Endothelial cell of umbilical vein (primary cell): ENCODE measurements at regions not wholly inside any gene's neighbourhood (a gene's known extent, or its start where the extent isn't known, plus 50 kb on each side); places are given as distances from the start of the nearest gene placed in this dataset.

Experiments used
- BruUV-seq: library from RNA; stranded (reverse); fragments of 400-500 nt; replicated peaks from 2 replicates; lab custom pipeline; 2021; lab: Mats Ljungman, UMichigan
- CTCF ChIA-PET: fragments of 300-600, 350-600 bp; sonication (Branson Sonifier 250); formaldehyde crosslinking; loops from one replicate; lab custom pipeline; 2021; ENCODE audit warnings: antibody characterized with exemption, inconsistent platforms; lab: Charles Lee
- POLR2A ChIA-PET: fragments of 300-600, 350-600 bp; sonication (Branson Sonifier 250); formaldehyde crosslinking; loops from one replicate; lab custom pipeline; 2021; ENCODE audit warnings: antibody characterized with exemption, inconsistent platforms; lab: Charles Lee
- DNase-seq: peaks from one replicate; pipeline ENCODE4 v3.0.0-alpha.2; 2011; ENCODE audit warnings: low read depth, low spot score
- FAIRE-seq: peaks from 2 replicates; lab custom pipeline; 2011; peaks lifted over from hg19 to GRCh38; lab: Jason Lieb, UNC
- H2AFZ ChIP-seq: 2 replicates; pipeline ENCODE4 v1.6.0; 2012; ENCODE audit warnings: low read depth, low read length, control low read depth, inconsistent platforms
- H3K27ac ChIP-seq: 2 replicates; pipeline ENCODE4 v1.5.1; 2011; ENCODE audit warnings: low read depth, mild to moderate bottlenecking, control low read depth, low read length, moderate library complexity; ENCODE audit not compliant: insufficient read depth
- H3K27me3 ChIP-seq, 2 experiments: 2 replicates each; pipeline versions ENCODE4 v1.6.0 to v1.6.1; 2011; ENCODE audit warnings: low read length in 2 of 2, mixed read lengths in 1 of 2; ENCODE audit not compliant: control insufficient read depth in 2 of 2, insufficient read depth in 2 of 2
- H3K36me3 ChIP-seq, 2 experiments: 2 replicates in 1 of 2; 3 replicates in 1 of 2; pipeline ENCODE4 v1.5.1; 2011; ENCODE audit warnings: low read length in 2 of 2, mild to moderate bottlenecking in 1 of 2, moderate library complexity in 1 of 2; ENCODE audit not compliant: control insufficient read depth in 2 of 2, insufficient read depth in 2 of 2; ENCODE audit errors: extremely low read depth in 1 of 2
- H3K4me1 ChIP-seq: 3 replicates; pipeline ENCODE4 v1.5.1; 2011; ENCODE audit warnings: mild to moderate bottlenecking, low read length; ENCODE audit not compliant: control insufficient read depth, insufficient read depth; ENCODE audit errors: extremely low read depth
- H3K4me2 ChIP-seq: 2 replicates; pipeline ENCODE4 v1.6.1; 2011; ENCODE audit warnings: low read length, control low read depth, mixed read lengths; ENCODE audit not compliant: insufficient read depth
- H3K4me3 ChIP-seq, 3 experiments: fragments of 200-600 bp in 1 of 3; sonication (generic), shearing (Covaris generic) in 1 of 3; replicated peaks in 1 of 3; 2 replicates each; pipeline ENCODE4 v1.5.1; 2011 to 2016; ENCODE audit warnings: control low read depth in 3 of 3, low read length in 3 of 3, mild to moderate bottlenecking in 2 of 3, inconsistent platforms in 1 of 3, low read depth in 1 of 3, moderate library complexity in 1 of 3; ENCODE audit not compliant: insufficient read depth in 1 of 3
- H3K79me2 ChIP-seq: 2 replicates; pipeline ENCODE4 v1.6.0; 2012; ENCODE audit warnings: low read length, inconsistent platforms; ENCODE audit not compliant: control insufficient read depth, insufficient read depth
- H3K9ac ChIP-seq: replicated peaks from 2 replicates; pipeline ENCODE3; 2011; ENCODE audit warnings: low read length, control low read depth; ENCODE audit not compliant: insufficient read depth; ENCODE audit errors: extremely low read depth
- H3K9me1 ChIP-seq: replicated peaks from 3 replicates; pipeline ENCODE4 v1.6.0; 2011; ENCODE audit warnings: mild to moderate bottlenecking, low read length; ENCODE audit not compliant: control insufficient read depth, insufficient read depth; ENCODE audit errors: extremely low read depth
- H3K9me3 ChIP-seq: replicated peaks from 2 replicates; pipeline ENCODE4 v1.5.1; 2012; ENCODE audit warnings: low read length, inconsistent platforms; ENCODE audit not compliant: control insufficient read depth, insufficient read depth
- H4K20me1 ChIP-seq: replicated peaks from 2 replicates; pipeline ENCODE3; 2011; ENCODE audit warnings: mild to moderate bottlenecking, low read length; ENCODE audit not compliant: control insufficient read depth, insufficient read depth; ENCODE audit errors: extremely low read depth
- CTCF ChIP-seq, 2 donors: IDR thresholded peaks; 1 replicate in 1 of 2; 2 replicates in 1 of 2; pipeline ENCODE4 v1.5.1; 2011; ENCODE audit warnings: low read length in 2 of 2, mild to moderate bottlenecking in 2 of 2, moderate library complexity in 2 of 2, control low read depth in 1 of 2, inconsistent platforms in 1 of 2, low read depth in 1 of 2; ENCODE audit not compliant: insufficient read depth in 1 of 2; ENCODE audit errors: extremely low read depth in 1 of 2
- EZH2 ChIP-seq: IDR thresholded peaks from 2 replicates; pipeline ENCODE4 v1.6.1; 2012; ENCODE audit warnings: borderline replicate concordance, low read depth, mild to moderate bottlenecking, moderate library complexity, low read length, inconsistent platforms; ENCODE audit not compliant: severe bottlenecking
- FOS ChIP-seq: IDR thresholded peaks from 2 replicates; pipeline ENCODE4 v1.6.1; 2011; ENCODE audit warnings: mild to moderate bottlenecking, low read length, moderate library complexity, borderline replicate concordance; ENCODE audit not compliant: insufficient read depth
- GATA2 ChIP-seq: IDR thresholded peaks from 2 replicates; pipeline ENCODE4 v1.7.0; 2011; ENCODE audit warnings: low read depth, mild to moderate bottlenecking, moderate library complexity, mixed read lengths, low read length; ENCODE audit not compliant: insufficient read length, insufficient read depth
- JUN ChIP-seq: IDR thresholded peaks from 2 replicates; pipeline ENCODE4 v1.6.1; 2011; ENCODE audit warnings: borderline replicate concordance, low read depth; ENCODE audit not compliant: insufficient read length, insufficient read depth
- MYC ChIP-seq: IDR thresholded peaks from one replicate; pipeline ENCODE4 v1.6.1; 2011; ENCODE audit warnings: mild to moderate bottlenecking, low read depth, low read length
- POLR2A ChIP-seq: IDR thresholded peaks from 2 replicates; pipeline ENCODE4 v1.6.1; 2012; ENCODE audit warnings: low read depth, mild to moderate bottlenecking, control low read depth, low read length
- POLR2AphosphoS5 ChIP-seq: IDR thresholded peaks from 2 replicates; pipeline ENCODE4 v1.6.1; 2012; ENCODE audit warnings: low read depth, mild to moderate bottlenecking, control low read depth, low read length, moderate library complexity; ENCODE audit not compliant: insufficient read depth
- dilution Hi-C: fragments of 300-500 bp; cut with MboI; formaldehyde crosslinking; loops from one replicate; pipeline ENCODE4 v1.15.0; 2019; ENCODE audit warnings: low sequenced_read_pairs; ENCODE audit not compliant: extremely low pct_ligation_motif_present
- intact Hi-C: fragments of 100-400 bp; cut with micrococcal nuclease; formaldehyde crosslinking; loops from one replicate; pipeline ENCODE4 v1.10.0; 2022
- TF ChIP-seq, protein P1 (sequence below): IDR thresholded peaks from 2 replicates; pipeline ENCODE4 v1.6.1; 2011; ENCODE audit not compliant: insufficient read depth, insufficient read length

GRCh38 chr6:50610562-50610961, 102.8 kb upstream of the TFAP2D start:
- H3K4me2 ChIP-seq, result no peak overlapping the region
- dilution Hi-C loops (no loop called here), intact Hi-C loops (no loop called here)
- H2AFZ ChIP-seq, result no peak overlapping the region
- CTCF ChIA-PET, result no interaction called here
- DNase-seq, result no peak
- no peaks in the 10 kb centered on the region for H3K79me2 ChIP-seq
- no peaks in the 10 kb centered on the region for H3K27me3 ChIP-seq
- H3K9me1 ChIP-seq, result no peaks in the 10 kb centered on the region
- H3K36me3 ChIP-seq, result no peaks in the 10 kb centered on the region
- no TSS peak for BruUV-seq
- no peak overlapping the region for H3K9ac ChIP-seq
- POLR2A ChIA-PET, result no interaction called here
- no peak for TF ChIP-seq POLR2AphosphoS5
- TF ChIP-seq CTCF (IDR thresholded peaks at IDR 0.05; ENCODE audit: extremely low read depth in 1 of 2, insufficient read depth in 1 of 2, low read depth in 1 of 2, low read length in 2 of 2), result no peak
- TF ChIP-seq FOS, result no peak
- TF ChIP-seq JUN, result no peak
- no peak for TF ChIP-seq POLR2A
- TF ChIP-seq, protein P1, sequence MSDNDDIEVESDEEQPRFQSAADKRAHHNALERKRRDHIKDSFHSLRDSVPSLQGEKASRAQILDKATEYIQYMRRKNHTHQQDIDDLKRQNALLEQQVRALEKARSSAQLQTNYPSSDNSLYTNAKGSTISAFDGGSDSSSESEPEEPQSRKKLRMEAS, result no peak
- no peak for TF ChIP-seq EZH2
- TF ChIP-seq GATA2, result no peak
- TF ChIP-seq MYC, result no peak
- H3K4me3 ChIP-seq, result no peak overlapping the region
- no peak overlapping the region for H3K27ac ChIP-seq
- H3K4me1 ChIP-seq, result no peaks in the 10 kb centered on the region
- H4K20me1 ChIP-seq, result no peaks in the 10 kb centered on the region
- FAIRE-seq, result no peak
- H3K9me3 ChIP-seq, result no peaks in the 10 kb centered on the region
